ENCODE measurements at regions not wholly inside any gene's neighbourhood (a gene's known extent, or its start where the extent isn't known, plus 50 kb on each side); places are given as distances from the start of the nearest gene placed in this dataset.

GRCh38 chr1:221824909-221825308 lies 83.0 kb upstream of the DUSP10 start:
- CTCF ChIA-PET: no interaction called here
- Histone ChIP-seq H3K9ac (ENCODE audit: low read length) (no peak overlapping the region), H4K20me1 (ENCODE audit: insufficient read depth) (no peaks in the 10 kb centered on the region), H3K36me3 (ENCODE audit: control insufficient read depth in 1 of 2, insufficient read depth in 2 of 2, low read length in 2 of 2) (no peaks in the 10 kb centered on the region), H3K27ac (ENCODE audit: low read depth, low read length) (no peak overlapping the region), H2AFZ (ENCODE audit: low read depth, low read length, poor library complexity, severe bottlenecking) (no peak overlapping the region), H3K4me2 (ENCODE audit: low read length) (no peak overlapping the region), H3K27me3 (ENCODE audit: insufficient read depth, low read length) (no peaks in the 10 kb centered on the region), H3K9me3 (ENCODE audit: control insufficient read depth in 1 of 2, insufficient read depth in 1 of 2, low read depth in 1 of 2, low read length in 2 of 2) (no peaks in the 10 kb centered on the region), H3K4me3 (replicated peaks in 1 of 2; ENCODE audit: low read depth in 1 of 2, low read length in 2 of 2) (no peak overlapping the region), H3K9me2 (ENCODE audit: insufficient read depth) (0 out of 2 replicates have a peak, but pooled peaks cover 3% of the 10 kb centered on the region), H3K79me2 (ENCODE audit: insufficient read depth, low read length) (no peaks in the 10 kb centered on the region), H3K4me1 (ENCODE audit: control insufficient read depth in 1 of 2, insufficient read depth in 2 of 2, low read length in 2 of 2) (peaks cover 0 to 15% of the 10 kb centered on the region in 2 experiments; a peak in 2 of 4 replicates)
- POLR2A ChIA-PET: no interaction called here
- TF ChIP-seq SRF (IDR thresholded peaks at IDR 0.05; ENCODE audit: low read depth): no peak
- TF ChIP-seq ZBTB33 (IDR thresholded peaks at IDR 0.05; ENCODE audit: extremely low read depth, insufficient replicate concordance, low read length): no peak
- no peak for TF ChIP-seq ATF3 (IDR thresholded peaks at IDR 0.05)
- no peak for TF ChIP-seq CEBPB (IDR thresholded peaks at IDR 0.05; ENCODE audit: low read depth)
- no peak for TF ChIP-seq POLR2A (IDR thresholded peaks at IDR 0.05; ENCODE audit: borderline replicate concordance, extremely low read depth, insufficient read depth, insufficient read length)
- TF ChIP-seq JUND (IDR thresholded peaks at IDR 0.05): no peak
- no peak for TF ChIP-seq CTCF (IDR thresholded peaks at IDR 0.05 in 2 of 3, conservative IDR thresholded peaks at IDR 0.05 in 1 of 3; ENCODE audit: borderline replicate concordance in 1 of 3, insufficient read depth in 1 of 3, low read depth in 2 of 3, low read length in 2 of 3)
- TF ChIP-seq ZNF274 (IDR thresholded peaks at IDR 0.05; ENCODE audit: low read depth, low read length): no peak
- no peak for TF ChIP-seq CBX3 (IDR thresholded peaks at IDR 0.05; ENCODE audit: low read depth)
- TF ChIP-seq FOSL1 (IDR thresholded peaks at IDR 0.05; ENCODE audit: low read depth): no peak
- no peak for TF ChIP-seq ZFX (IDR thresholded peaks at IDR 0.05)
- TF ChIP-seq ELF1 (IDR thresholded peaks at IDR 0.05; ENCODE audit: borderline replicate concordance, low read depth): no peak
- RAD21 ChIA-PET (ENCODE audit: low non-redundant PET in 1 of 2, low total read pairs in 2 of 2, uncharacterized antibody in 2 of 2, unreplicated experiment in 2 of 2): no interaction called here
- intact Hi-C loops (cut with micrococcal nuclease): no loop called here
- DNase-seq (ENCODE audit: low read depth, low spot score) (no peak), ATAC-seq (no peak)
- no TSS peak for BruUV-seq (replicated peaks)

All from HCT116 (cell line).